ENCODE measurements at regions not wholly inside any gene's neighbourhood (a gene's known extent, or its start where the extent isn't known, plus 50 kb on each side); places are given as distances from the start of the nearest gene placed in this dataset.
"Not testable (repeated sequence)": the region's sequence is repeated elsewhere in the genome, so short reads cannot be mapped to it uniquely, and the experiment has no call there.

- DNase-seq (ENCODE audit: low read depth, low spot score), result no peak
Observed at GRCh38 chr3:104360038-104360437, 1006.7 kb upstream of the ALCAM start.

GRCh38 chr3:104361748-104362147, 1005.0 kb upstream of the ALCAM start:
- DNase-seq (ENCODE audit: low read depth, low spot score), result not testable (repeated sequence)

DNA sequence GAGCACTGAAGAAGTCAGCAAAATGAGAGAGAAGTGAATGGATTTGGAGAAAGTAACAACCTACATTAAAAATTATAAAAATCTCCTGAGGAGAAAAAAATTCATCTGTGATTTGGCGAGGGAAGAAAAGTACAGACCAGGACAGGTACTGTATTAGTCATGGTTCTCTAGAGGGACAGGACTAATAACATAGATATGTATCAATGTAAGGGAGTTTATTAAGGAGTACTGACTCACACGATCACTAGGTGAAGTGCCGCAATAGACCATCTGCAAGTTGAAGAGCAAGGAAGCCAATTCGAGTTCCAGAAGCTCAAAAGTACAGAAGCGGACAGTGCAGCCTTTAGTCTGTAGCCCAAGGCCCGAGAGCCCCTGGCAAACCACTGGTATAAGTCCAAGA, 1004.4 kb upstream of the ALCAM start:
- no peak for DNase-seq (ENCODE audit: low read depth, low spot score)

DNA sequence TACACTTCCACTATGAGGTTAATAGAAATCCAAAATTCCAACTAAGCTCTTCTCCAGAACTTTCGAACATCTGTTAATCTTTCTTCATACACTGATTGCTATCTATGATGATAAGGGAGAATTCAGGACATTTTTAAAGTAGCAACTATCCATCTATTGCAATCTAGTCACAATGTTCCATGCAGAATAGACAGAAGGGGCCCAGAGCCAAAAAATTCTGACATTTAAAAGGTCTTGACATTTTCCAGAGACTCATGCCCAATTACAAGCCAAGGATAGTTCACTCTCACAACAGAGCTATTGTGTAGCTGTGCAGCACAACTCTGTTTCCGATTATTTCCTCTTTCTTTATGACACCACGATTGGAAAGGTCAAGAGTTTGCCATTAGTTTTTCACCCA, 999.7 kb upstream of the ALCAM start:
- no peak for DNase-seq (ENCODE audit: low read depth, low spot score)

- no peak for DNase-seq (ENCODE audit: low read depth, low spot score)
Observed at GRCh38 chr3:104368760-104369159, 997.9 kb upstream of the ALCAM start.

DNA sequence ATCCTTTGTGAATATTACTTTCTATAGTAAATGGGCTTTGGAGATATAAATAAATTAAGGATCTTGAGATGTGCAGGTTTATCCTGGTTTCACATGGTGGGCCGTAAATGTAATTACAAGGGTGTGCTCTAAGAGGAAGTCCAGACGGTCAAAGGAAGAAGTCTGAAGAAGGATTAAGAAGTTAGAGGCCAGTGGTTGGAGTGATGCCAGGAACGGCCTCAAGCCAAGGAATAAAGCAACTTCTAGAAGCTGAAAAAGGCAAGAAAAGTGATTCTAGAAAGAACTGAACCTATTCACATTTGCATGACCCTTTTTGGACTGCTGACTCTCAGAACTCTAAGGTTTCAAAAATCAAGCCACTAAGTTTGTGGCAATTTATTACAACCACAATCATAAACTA, 981.3 kb upstream of the ALCAM start:
- no peak for DNase-seq (ENCODE audit: low read depth, low spot score)

- no peak for DNase-seq (ENCODE audit: low read depth, low spot score)
Observed at GRCh38 chr3:104388619-104389018, 978.1 kb upstream of the ALCAM start.

DNA sequence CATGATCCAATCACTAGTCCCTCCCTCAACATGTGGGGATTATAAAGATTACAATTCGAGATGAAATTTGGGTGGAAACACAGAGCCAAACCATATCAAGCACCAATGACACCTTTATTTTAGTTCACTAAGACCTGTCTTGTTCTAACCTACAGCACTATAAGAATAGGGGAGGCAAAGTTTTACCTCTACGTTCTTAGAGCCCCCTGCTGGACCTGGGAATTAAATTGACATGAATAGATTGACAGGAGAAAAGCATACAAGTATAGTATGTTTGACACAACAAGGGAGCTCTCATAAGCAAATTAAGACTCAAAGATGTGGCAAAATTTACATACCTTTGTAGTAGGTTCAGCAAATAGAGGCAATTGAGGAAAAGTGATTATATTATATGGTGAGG, 974.4 kb upstream of the ALCAM start:
- no peak for DNase-seq (ENCODE audit: low read depth, low spot score)

- DNase-seq (ENCODE audit: low read depth, low spot score), result no peak
Observed at GRCh38 chr3:104396974-104397669, 969.6 kb upstream of the ALCAM start.

DNA sequence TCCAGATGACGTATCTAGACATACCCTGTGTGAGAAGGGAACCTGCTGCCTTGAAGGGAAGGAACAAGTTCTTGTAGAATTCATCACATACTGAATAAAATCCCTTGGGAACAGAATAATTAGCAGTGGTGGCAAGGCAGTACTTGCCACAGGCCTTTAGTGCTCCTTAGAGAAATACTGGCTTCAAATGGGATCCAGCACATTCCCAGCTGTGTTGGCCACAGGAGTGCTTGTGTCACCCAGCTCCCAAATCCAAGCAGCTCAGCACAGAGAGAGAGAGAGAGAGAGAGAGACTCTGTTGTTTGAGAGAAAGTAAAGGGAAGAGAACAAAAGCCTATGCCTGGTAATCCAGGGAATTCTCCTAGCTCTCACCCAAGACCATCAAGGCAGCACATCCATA, 969.0 kb upstream of the ALCAM start:
- DNase-seq (ENCODE audit: low read depth, low spot score), result no peak

DNA sequence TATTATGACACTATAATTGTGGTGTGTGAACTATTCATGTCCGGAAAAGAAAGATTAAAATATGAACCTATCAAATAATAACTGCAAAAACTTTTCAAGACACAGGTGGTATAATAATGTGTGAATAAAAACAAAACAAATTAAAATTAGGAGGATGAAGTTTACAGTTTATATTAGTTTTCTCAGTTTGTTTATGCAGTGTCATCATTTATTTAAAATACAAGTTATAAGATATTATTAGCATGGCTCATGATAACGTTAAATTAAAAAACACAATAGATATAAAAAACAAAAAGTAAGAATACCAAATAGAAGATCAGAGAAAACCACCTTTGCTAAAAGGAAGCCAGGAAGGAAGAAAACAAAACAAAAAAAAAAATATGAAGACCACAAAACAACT, 963.8 kb upstream of the ALCAM start:
- DNase-seq (ENCODE audit: low read depth, low spot score), result no peak

- no peak for DNase-seq (ENCODE audit: low read depth, low spot score)
Observed at GRCh38 chr3:104411757-104412156, 955.0 kb upstream of the ALCAM start.

GRCh38 chr3:104412608-104413580, 953.8 kb upstream of the ALCAM start:
- no peak for DNase-seq (ENCODE audit: low read depth, low spot score)

- no peak for DNase-seq (ENCODE audit: low read depth, low spot score)
Observed at GRCh38 chr3:104428337-104428925, 938.3 kb upstream of the ALCAM start.

DNA sequence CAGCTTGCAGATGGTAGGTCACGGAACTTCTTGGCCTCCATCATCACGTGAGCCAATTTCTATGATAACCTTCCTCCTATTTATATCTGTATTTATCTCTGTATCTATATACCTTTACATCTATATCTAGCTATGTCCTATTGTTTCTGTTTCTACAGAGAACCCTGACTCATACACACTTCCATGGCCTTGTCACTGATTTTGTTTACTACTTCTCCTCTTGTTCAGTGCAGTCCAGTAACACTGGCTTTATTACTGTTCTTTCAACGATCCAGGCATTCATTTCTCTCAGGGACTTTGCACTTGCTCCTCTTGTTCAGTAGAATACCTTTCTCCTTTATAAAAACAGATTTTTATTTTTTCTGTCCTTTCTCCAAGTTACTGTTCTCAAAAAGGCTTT, 937.0 kb upstream of the ALCAM start:
- no peak for DNase-seq (ENCODE audit: low read depth, low spot score)

GRCh38 chr3:104436506-104436905, 930.2 kb upstream of the ALCAM start:
- no peak for DNase-seq (ENCODE audit: low read depth, low spot score)

DNA sequence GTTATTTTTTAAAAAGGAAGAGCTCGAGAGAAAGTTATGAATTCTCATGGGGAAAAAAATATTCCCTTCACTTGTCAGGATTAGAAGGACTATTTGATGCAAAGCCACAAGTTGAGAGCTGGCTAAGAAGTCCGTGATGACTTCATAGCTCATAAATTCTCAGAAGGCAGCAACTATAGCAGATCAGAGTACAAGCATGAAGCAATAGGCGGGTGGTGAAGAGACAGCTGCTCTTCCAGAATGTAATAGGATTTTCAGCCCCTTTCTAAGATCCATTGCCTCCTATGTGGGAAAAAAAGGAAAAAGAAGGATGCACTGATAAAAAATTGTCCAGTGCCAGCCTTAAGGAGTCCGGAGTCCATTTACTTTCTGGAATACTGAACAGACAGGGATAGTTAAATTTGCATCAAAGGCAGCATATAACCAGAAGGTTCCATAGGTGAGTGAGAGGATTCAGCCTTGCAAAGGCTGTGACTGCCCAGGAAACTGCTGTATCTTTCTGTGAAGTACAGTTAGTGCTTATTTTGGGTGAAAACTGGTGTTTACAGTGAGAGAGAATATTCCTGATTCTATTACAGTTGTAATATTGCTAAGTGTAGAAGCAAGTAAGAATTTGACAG, 929.5 kb upstream of the ALCAM start:
- DNase-seq (ENCODE audit: low read depth, low spot score), result no peak

- DNase-seq (ENCODE audit: low read depth, low spot score), result no peak
Observed at GRCh38 chr3:104437891-104438290, 928.8 kb upstream of the ALCAM start.

GRCh38 chr3:104438706-104439105, 928.0 kb upstream of the ALCAM start:
- no peak for DNase-seq (ENCODE audit: low read depth, low spot score)

DNA sequence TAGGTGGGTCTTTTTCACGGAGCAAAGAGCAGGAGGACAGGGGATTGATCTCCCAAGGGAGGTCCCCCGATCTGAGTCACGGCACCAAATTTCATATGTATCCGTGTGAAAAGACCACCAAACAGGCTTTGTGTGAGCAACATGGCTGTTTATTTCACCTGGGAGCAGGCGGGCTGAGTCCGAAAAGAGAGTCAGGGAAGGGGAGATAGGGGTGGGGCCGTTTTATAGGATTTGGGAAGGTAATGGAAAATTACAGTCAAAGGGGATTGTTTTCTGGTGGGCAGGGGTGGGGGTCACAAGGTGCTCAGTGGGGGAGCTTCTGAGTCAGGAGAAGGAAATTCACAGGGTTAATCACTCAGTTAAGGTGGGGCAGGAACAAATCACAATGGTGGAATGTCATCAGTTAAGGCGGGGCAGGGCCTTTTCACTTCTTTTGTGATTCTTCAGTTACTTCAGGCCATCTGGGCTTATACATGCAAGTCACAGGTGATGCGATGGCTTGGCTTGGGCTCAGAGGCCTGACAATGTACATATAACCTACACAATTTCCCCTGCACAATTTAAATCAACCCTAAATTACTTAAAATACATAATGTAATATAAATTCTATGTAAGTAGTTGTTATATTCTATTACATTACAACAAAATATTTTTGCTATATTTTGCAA, 921.3 kb upstream of the ALCAM start:
- not testable (repeated sequence) for DNase-seq (ENCODE audit: low read depth, low spot score)

- DNase-seq (ENCODE audit: low read depth, low spot score), result no peak
Observed at GRCh38 chr3:104447681-104448080, 919.0 kb upstream of the ALCAM start.

DNA sequence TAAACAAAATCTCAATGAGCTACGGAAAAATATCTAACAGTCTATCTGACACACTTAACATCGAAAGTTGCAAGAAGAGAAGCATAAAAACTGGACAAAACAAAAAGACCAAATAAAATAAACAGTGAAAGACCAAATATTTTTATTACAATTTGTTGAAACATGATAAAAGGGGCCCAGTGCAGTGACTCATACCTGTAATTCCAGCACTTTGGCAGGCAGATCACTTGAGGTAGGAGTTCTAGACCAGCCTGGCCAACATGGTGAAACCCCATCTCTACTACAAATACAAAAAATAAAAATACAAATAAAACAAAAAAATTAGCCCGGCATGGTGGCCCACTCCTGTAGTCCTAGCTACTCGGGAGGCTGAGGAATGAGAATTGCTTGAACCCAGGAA, 914.0 kb upstream of the ALCAM start:
- DNase-seq (ENCODE audit: low read depth, low spot score), result no peak
